Gastrocnemius medialis (tissue), 4 donors: ENCODE measurements at regions not wholly inside any gene's neighbourhood (a gene's known extent, or its start where the extent isn't known, plus 50 kb on each side); places are given as distances from the start of the nearest gene placed in this dataset.

Experiments used
- ATAC-seq, 2 donors: fragments of 150-250 bp; one replicate each; pipeline ENCODE4 v1.9.1; 2016
- DNase-seq, 2 donors: peaks; one replicate each; pipeline ENCODE4 v3.0.0-alpha.2; 2019
- H3K27ac ChIP-seq, 4 donors: fragments of 200-600 bp; sonication (generic); 1 replicate in 1 of 4; 2 replicates in 3 of 4; pipeline ENCODE4 v1.5.1; 2016 to 2018; ENCODE audit warnings: mild to moderate bottlenecking in 2 of 4, moderate library complexity in 1 of 4
- H3K27me3 ChIP-seq, 3 donors: fragments of 200-600 bp; sonication (generic) in 2 of 3; 1 replicate in 1 of 3; 2 replicates in 2 of 3; pipeline versions ENCODE4 v1.5.1 to v1.6.0; 2016 to 2019; ENCODE audit warnings: mild to moderate bottlenecking in 1 of 3, moderate library complexity in 1 of 3
- H3K36me3 ChIP-seq, 2 donors: fragments of 200-600 bp; sonication (generic) in 1 of 2; one replicate each; pipeline ENCODE4 v1.5.1; 2017 to 2018
- H3K4me1 ChIP-seq, 2 donors: fragments of 200-600 bp; sonication (generic) in 1 of 2; one replicate each; pipeline ENCODE4 v1.5.1; 2016 to 2017; ENCODE audit warnings: mild to moderate bottlenecking in 2 of 2
- H3K4me3 ChIP-seq, 4 donors: fragments of 200-600 bp; sonication (generic) in 3 of 4; 1 replicate in 1 of 4; 2 replicates in 3 of 4; pipeline ENCODE4 v1.5.1; 2016 to 2019; ENCODE audit warnings: mild to moderate bottlenecking in 2 of 4
- H3K9me3 ChIP-seq, 3 donors: fragments of 200-600 bp; sonication (generic) in 2 of 3; 1 replicate in 1 of 3; 2 replicates in 2 of 3; pipeline ENCODE4 v1.5.1; 2016 to 2019
- CTCF ChIP-seq, 5 experiments: fragments of 450-650 bp in 3 of 5; fragments of 200-600 bp in 2 of 5; sonication (generic) in 2 of 5; IDR thresholded peaks in 4 of 5; conservative IDR thresholded peaks in 1 of 5; 1 replicate in 4 of 5; 2 replicates in 1 of 5; pipeline ENCODE4 v1.5.1; 2016 to 2019; ENCODE audit warnings: antibody characterized with exemption in 5 of 5, mild to moderate bottlenecking in 3 of 5, moderate library complexity in 3 of 5
- POLR2A ChIP-seq, 2 donors: fragments of 450-650 bp; IDR thresholded peaks; one replicate each; pipeline ENCODE4 v1.6.1; 2017; ENCODE audit warnings: antibody characterized with exemption in 2 of 2, mild to moderate bottlenecking in 2 of 2, moderate library complexity in 2 of 2
- in situ Hi-C, 4 donors: fragments of 200-750 bp; cut with MboI; loops; one replicate each; pipeline versions ENCODE4 v1.15.0 to v1.8.0; 2017; ENCODE audit warnings: low sequenced_read_pairs in 4 of 4
- intact Hi-C: fragments of 100-400 bp; cut with DNase I; formaldehyde crosslinking; loops from one replicate; pipeline ENCODE4 v1.15.1; 2023; ENCODE audit warnings: low total_unique reads

- DNase-seq: no peak
These were observed 219.4 kb upstream of the CELF2 start for GRCh38 chr10:10798102-10798863.

GRCh38 chr10:10798864-10799192, 218.8 kb upstream of the CELF2 start:
- Histone ChIP-seq H3K9me3 (no peaks in the 10 kb centered on the region), H3K4me1 (peaks cover 0 to 22% of the 10 kb centered on the region in 2 donors), H3K4me3 (peak overlapping the region in 2 of 4 donors; percentile 15 to 22), H3K27ac (peak overlapping the region; percentile 49 to 62 (median 60)), H3K27me3 (peaks cover 0 to 7% (median 4%) of the 10 kb centered on the region in 3 donors), H3K36me3 (no peaks in the 10 kb centered on the region)
- ATAC-seq (no peak), DNase-seq (no peak)
- in situ Hi-C loops: no loop called here
- intact Hi-C loops: no loop called here
- TF ChIP-seq POLR2A (IDR thresholded peaks at IDR 0.05) (no peak), CTCF (IDR thresholded peaks at IDR 0.05 in 4 of 5, conservative IDR thresholded peaks at IDR 0.05 in 1 of 5) (no peak)

More at GRCh38 chr10:10798102-10798863, 219.4 kb upstream of the CELF2 start:
- Histone ChIP-seq H3K27me3 (peaks cover 0 to 7% (median 4%) of the 10 kb centered on the region in 3 donors), H3K27ac (peak overlapping the region; percentile 49 to 62 (median 60)), H3K4me3 (peak overlapping the region; percentile 7 to 22 (median 16)), H3K9me3 (no peaks in the 10 kb centered on the region), H3K4me1 (peaks cover 0 to 22% of the 10 kb centered on the region in 2 donors), H3K36me3 (no peaks in the 10 kb centered on the region)
- intact Hi-C loops (no loop called here), in situ Hi-C loops (no loop called here)
- TF ChIP-seq POLR2A (IDR thresholded peaks at IDR 0.05) (no peak), CTCF (IDR thresholded peaks at IDR 0.05 in 4 of 5, conservative IDR thresholded peaks at IDR 0.05 in 1 of 5) (no peak)
- ATAC-seq: peak in 1 of 2 donors; percentile 13

- ATAC-seq (no peak), DNase-seq (no peak)
- H3K4me3 ChIP-seq: no peak overlapping the region
- H3K27me3 ChIP-seq: peaks cover 0 to 2% (median under 1%) of the 10 kb centered on the region in 3 donors
- in situ Hi-C loops: no loop called here
- no peaks in the 10 kb centered on the region for H3K36me3 ChIP-seq
- TF ChIP-seq CTCF (IDR thresholded peaks at IDR 0.05 in 4 of 5, conservative IDR thresholded peaks at IDR 0.05 in 1 of 5) (no peak), POLR2A (IDR thresholded peaks at IDR 0.05) (no peak)
- H3K4me1 ChIP-seq: peaks cover 0 to 20% of the 10 kb centered on the region in 2 donors
- intact Hi-C loops: no loop called here
- no peak overlapping the region for H3K27ac ChIP-seq
- H3K9me3 ChIP-seq: no peaks in the 10 kb centered on the region
These were observed 216.7 kb upstream of the CELF2 start for GRCh38 chr10:10800961-10801360.

GRCh38 chr10:10803278-10803677, 214.4 kb upstream of the CELF2 start:
- TF ChIP-seq POLR2A (IDR thresholded peaks at IDR 0.05) (no peak), CTCF (IDR thresholded peaks at IDR 0.05 in 4 of 5, conservative IDR thresholded peaks at IDR 0.05 in 1 of 5) (no peak)
- Histone ChIP-seq H3K36me3 (no peaks in the 10 kb centered on the region), H3K27ac (peak overlapping the region in 1 of 4 donors; percentile 3), H3K27me3 (no peaks in the 10 kb centered on the region), H3K4me3 (no peak overlapping the region), H3K9me3 (no peaks in the 10 kb centered on the region), H3K4me1 (peaks cover 0 to 4% of the 10 kb centered on the region in 2 donors)
- intact Hi-C loops (no loop called here), in situ Hi-C loops (no loop called here)
- DNase-seq (peak in 1 of 2 donors; percentile 61), ATAC-seq (peak; percentile 59 to 80)
